Endothelial cell of umbilical vein (primary cell): ENCODE measurements at regions not wholly inside any gene's neighbourhood (a gene's known extent, or its start where the extent isn't known, plus 50 kb on each side); places are given as distances from the start of the nearest gene placed in this dataset.

Experiments used
- BruUV-seq: library from RNA; stranded (reverse); fragments of 400-500 nt; replicated peaks from 2 replicates; lab custom pipeline; 2021; lab: Mats Ljungman, UMichigan
- CTCF ChIA-PET: fragments of 300-600, 350-600 bp; sonication (Branson Sonifier 250); formaldehyde crosslinking; loops from one replicate; lab custom pipeline; 2021; ENCODE audit warnings: antibody characterized with exemption, inconsistent platforms; lab: Charles Lee
- POLR2A ChIA-PET: fragments of 300-600, 350-600 bp; sonication (Branson Sonifier 250); formaldehyde crosslinking; loops from one replicate; lab custom pipeline; 2021; ENCODE audit warnings: antibody characterized with exemption, inconsistent platforms; lab: Charles Lee
- DNase-seq: peaks from one replicate; pipeline ENCODE4 v3.0.0-alpha.2; 2011; ENCODE audit warnings: low read depth, low spot score
- FAIRE-seq: peaks from 2 replicates; lab custom pipeline; 2011; peaks lifted over from hg19 to GRCh38; lab: Jason Lieb, UNC
- H2AFZ ChIP-seq: 2 replicates; pipeline ENCODE4 v1.6.0; 2012; ENCODE audit warnings: low read depth, low read length, control low read depth, inconsistent platforms
- H3K27ac ChIP-seq: 2 replicates; pipeline ENCODE4 v1.5.1; 2011; ENCODE audit warnings: low read depth, mild to moderate bottlenecking, control low read depth, low read length, moderate library complexity; ENCODE audit not compliant: insufficient read depth
- H3K27me3 ChIP-seq, 2 experiments: 2 replicates each; pipeline versions ENCODE4 v1.6.0 to v1.6.1; 2011; ENCODE audit warnings: low read length in 2 of 2, mixed read lengths in 1 of 2; ENCODE audit not compliant: control insufficient read depth in 2 of 2, insufficient read depth in 2 of 2
- H3K36me3 ChIP-seq, 2 experiments: 2 replicates in 1 of 2; 3 replicates in 1 of 2; pipeline ENCODE4 v1.5.1; 2011; ENCODE audit warnings: low read length in 2 of 2, mild to moderate bottlenecking in 1 of 2, moderate library complexity in 1 of 2; ENCODE audit not compliant: control insufficient read depth in 2 of 2, insufficient read depth in 2 of 2; ENCODE audit errors: extremely low read depth in 1 of 2
- H3K4me1 ChIP-seq: 3 replicates; pipeline ENCODE4 v1.5.1; 2011; ENCODE audit warnings: mild to moderate bottlenecking, low read length; ENCODE audit not compliant: control insufficient read depth, insufficient read depth; ENCODE audit errors: extremely low read depth
- H3K4me2 ChIP-seq: 2 replicates; pipeline ENCODE4 v1.6.1; 2011; ENCODE audit warnings: low read length, control low read depth, mixed read lengths; ENCODE audit not compliant: insufficient read depth
- H3K4me3 ChIP-seq, 3 experiments: fragments of 200-600 bp in 1 of 3; sonication (generic), shearing (Covaris generic) in 1 of 3; replicated peaks in 1 of 3; 2 replicates each; pipeline ENCODE4 v1.5.1; 2011 to 2016; ENCODE audit warnings: control low read depth in 3 of 3, low read length in 3 of 3, mild to moderate bottlenecking in 2 of 3, inconsistent platforms in 1 of 3, low read depth in 1 of 3, moderate library complexity in 1 of 3; ENCODE audit not compliant: insufficient read depth in 1 of 3
- H3K79me2 ChIP-seq: 2 replicates; pipeline ENCODE4 v1.6.0; 2012; ENCODE audit warnings: low read length, inconsistent platforms; ENCODE audit not compliant: control insufficient read depth, insufficient read depth
- H3K9ac ChIP-seq: replicated peaks from 2 replicates; pipeline ENCODE3; 2011; ENCODE audit warnings: low read length, control low read depth; ENCODE audit not compliant: insufficient read depth; ENCODE audit errors: extremely low read depth
- H3K9me1 ChIP-seq: replicated peaks from 3 replicates; pipeline ENCODE4 v1.6.0; 2011; ENCODE audit warnings: mild to moderate bottlenecking, low read length; ENCODE audit not compliant: control insufficient read depth, insufficient read depth; ENCODE audit errors: extremely low read depth
- H3K9me3 ChIP-seq: replicated peaks from 2 replicates; pipeline ENCODE4 v1.5.1; 2012; ENCODE audit warnings: low read length, inconsistent platforms; ENCODE audit not compliant: control insufficient read depth, insufficient read depth
- H4K20me1 ChIP-seq: replicated peaks from 2 replicates; pipeline ENCODE3; 2011; ENCODE audit warnings: mild to moderate bottlenecking, low read length; ENCODE audit not compliant: control insufficient read depth, insufficient read depth; ENCODE audit errors: extremely low read depth
- EZH2 ChIP-seq: IDR thresholded peaks from 2 replicates; pipeline ENCODE4 v1.6.1; 2012; ENCODE audit warnings: borderline replicate concordance, low read depth, mild to moderate bottlenecking, moderate library complexity, low read length, inconsistent platforms; ENCODE audit not compliant: severe bottlenecking
- FOS ChIP-seq: IDR thresholded peaks from 2 replicates; pipeline ENCODE4 v1.6.1; 2011; ENCODE audit warnings: mild to moderate bottlenecking, low read length, moderate library complexity, borderline replicate concordance; ENCODE audit not compliant: insufficient read depth
- GATA2 ChIP-seq: IDR thresholded peaks from 2 replicates; pipeline ENCODE4 v1.7.0; 2011; ENCODE audit warnings: low read depth, mild to moderate bottlenecking, moderate library complexity, mixed read lengths, low read length; ENCODE audit not compliant: insufficient read length, insufficient read depth
- MYC ChIP-seq: IDR thresholded peaks from one replicate; pipeline ENCODE4 v1.6.1; 2011; ENCODE audit warnings: mild to moderate bottlenecking, low read depth, low read length
- POLR2AphosphoS5 ChIP-seq: IDR thresholded peaks from 2 replicates; pipeline ENCODE4 v1.6.1; 2012; ENCODE audit warnings: low read depth, mild to moderate bottlenecking, control low read depth, low read length, moderate library complexity; ENCODE audit not compliant: insufficient read depth
- dilution Hi-C: fragments of 300-500 bp; cut with MboI; formaldehyde crosslinking; loops from one replicate; pipeline ENCODE4 v1.15.0; 2019; ENCODE audit warnings: low sequenced_read_pairs; ENCODE audit not compliant: extremely low pct_ligation_motif_present
- intact Hi-C: fragments of 100-400 bp; cut with micrococcal nuclease; formaldehyde crosslinking; loops from one replicate; pipeline ENCODE4 v1.10.0; 2022
- TF ChIP-seq, protein P1 (sequence below), 2 donors: IDR thresholded peaks; 1 replicate in 1 of 2; 2 replicates in 1 of 2; pipeline ENCODE4 v1.5.1; 2011; ENCODE audit warnings: low read length in 2 of 2, mild to moderate bottlenecking in 2 of 2, moderate library complexity in 2 of 2, control low read depth in 1 of 2, inconsistent platforms in 1 of 2, low read depth in 1 of 2; ENCODE audit not compliant: insufficient read depth in 1 of 2; ENCODE audit errors: extremely low read depth in 1 of 2

DNA sequence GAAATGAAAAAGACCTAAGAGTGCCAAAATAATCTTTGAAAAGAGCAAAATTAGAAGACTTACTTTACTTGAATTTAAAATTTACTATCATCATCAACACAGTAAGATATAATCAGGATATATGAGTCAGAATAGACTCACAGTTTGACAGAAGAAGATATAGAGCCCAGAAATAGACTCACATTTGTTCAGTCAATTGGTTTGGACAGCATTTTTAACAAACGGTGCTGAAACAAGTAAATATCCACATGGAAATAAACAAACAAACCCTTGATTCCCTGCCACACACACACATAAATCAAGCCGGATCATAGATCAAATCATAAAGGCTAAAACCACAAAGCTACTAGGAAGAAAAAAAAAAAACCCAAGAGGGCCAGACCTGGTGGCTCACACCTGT, 291.1 kb downstream of the ADGRG6 start:
- Histone ChIP-seq H3K4me3 (no peak overlapping the region), H4K20me1 (no peaks in the 10 kb centered on the region), H3K79me2 (no peaks in the 10 kb centered on the region), H3K9me3 (no peaks in the 10 kb centered on the region), H3K9me1 (no peaks in the 10 kb centered on the region), H3K4me2 (no peak overlapping the region), H3K27ac (no peak overlapping the region), H2AFZ (no peak overlapping the region), H3K27me3 (peaks cover 2 to 5% of the 10 kb centered on the region in 2 experiments), H3K36me3 (no peaks in the 10 kb centered on the region), H3K4me1 (no peaks in the 10 kb centered on the region), H3K9ac (no peak overlapping the region)
- DNase-seq (no peak), FAIRE-seq (no peak)
- TF ChIP-seq, protein P1, sequence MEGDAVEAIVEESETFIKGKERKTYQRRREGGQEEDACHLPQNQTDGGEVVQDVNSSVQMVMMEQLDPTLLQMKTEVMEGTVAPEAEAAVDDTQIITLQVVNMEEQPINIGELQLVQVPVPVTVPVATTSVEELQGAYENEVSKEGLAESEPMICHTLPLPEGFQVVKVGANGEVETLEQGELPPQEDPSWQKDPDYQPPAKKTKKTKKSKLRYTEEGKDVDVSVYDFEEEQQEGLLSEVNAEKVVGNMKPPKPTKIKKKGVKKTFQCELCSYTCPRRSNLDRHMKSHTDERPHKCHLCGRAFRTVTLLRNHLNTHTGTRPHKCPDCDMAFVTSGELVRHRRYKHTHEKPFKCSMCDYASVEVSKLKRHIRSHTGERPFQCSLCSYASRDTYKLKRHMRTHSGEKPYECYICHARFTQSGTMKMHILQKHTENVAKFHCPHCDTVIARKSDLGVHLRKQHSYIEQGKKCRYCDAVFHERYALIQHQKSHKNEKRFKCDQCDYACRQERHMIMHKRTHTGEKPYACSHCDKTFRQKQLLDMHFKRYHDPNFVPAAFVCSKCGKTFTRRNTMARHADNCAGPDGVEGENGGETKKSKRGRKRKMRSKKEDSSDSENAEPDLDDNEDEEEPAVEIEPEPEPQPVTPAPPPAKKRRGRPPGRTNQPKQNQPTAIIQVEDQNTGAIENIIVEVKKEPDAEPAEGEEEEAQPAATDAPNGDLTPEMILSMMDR (IDR thresholded peaks at IDR 0.05; ENCODE audit: extremely low read depth in 1 of 2, insufficient read depth in 1 of 2, low read depth in 1 of 2, low read length in 2 of 2): no peak
- TF ChIP-seq FOS: peak; percentile 42
- CTCF ChIA-PET: interaction anchor here (0.7 kb wide), 1 partner anchor 118 kb away, joined by 3 read pairs; no protein-coding TSS in a partner anchor
- intact Hi-C loops (no loop called here), dilution Hi-C loops (no loop called here)
- BruUV-seq: no TSS peak
- POLR2A ChIA-PET: interaction anchor here (0.6 kb wide), 1 partner anchor 834 kb away, joined by 3 read pairs; no protein-coding TSS in a partner anchor

DNA sequence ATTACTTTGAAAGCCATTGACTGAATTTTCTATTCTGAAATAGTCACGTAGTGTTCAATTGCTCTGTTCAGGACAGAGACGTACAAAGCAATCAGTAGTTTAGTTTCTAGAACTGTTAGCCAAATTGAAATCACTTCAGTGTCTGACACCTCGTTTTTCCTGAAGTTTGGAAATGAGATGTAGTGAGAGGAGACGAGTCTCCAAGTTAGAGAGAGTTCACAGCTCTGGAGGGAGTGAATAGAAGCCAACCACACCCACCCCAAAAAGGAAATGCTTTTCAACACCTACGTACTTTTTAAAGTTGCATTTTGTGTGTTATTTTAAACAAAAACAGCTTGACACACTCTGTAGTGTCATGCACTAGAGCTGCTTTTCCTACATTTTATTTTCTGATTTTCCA, 296.0 kb downstream of the ADGRG6 start:
- CTCF ChIA-PET: interaction anchor here (1.1 kb wide), 1 partner anchor 21 kb away, joined by 3 read pairs; no protein-coding TSS in a partner anchor
- intact Hi-C loops: no loop called here

More for the DNA sequence above, 296.0 kb downstream of the ADGRG6 start:
- no peaks in the 10 kb centered on the region for H3K9me1 ChIP-seq
- H3K36me3 ChIP-seq: no peaks in the 10 kb centered on the region
- no peak for DNase-seq
- no peaks in the 10 kb centered on the region for H3K79me2 ChIP-seq
- dilution Hi-C loops: no loop called here
- H3K9ac ChIP-seq: no peak overlapping the region
- H3K4me3 ChIP-seq: no peak overlapping the region
- no peak overlapping the region for H3K27ac ChIP-seq
- TF ChIP-seq POLR2AphosphoS5: no peak
- no peak for TF ChIP-seq GATA2
- TF ChIP-seq, protein P1 (IDR thresholded peaks at IDR 0.05; ENCODE audit: extremely low read depth in 1 of 2, insufficient read depth in 1 of 2, low read depth in 1 of 2, low read length in 2 of 2): no peak
- no peak for TF ChIP-seq MYC
- no peak for TF ChIP-seq EZH2
- H3K27me3 ChIP-seq: peaks cover 2 to 5% of the 10 kb centered on the region in 2 experiments
- BruUV-seq: no TSS peak
- no peak for FAIRE-seq
- no peaks in the 10 kb centered on the region for H4K20me1 ChIP-seq
- H3K9me3 ChIP-seq: no peaks in the 10 kb centered on the region
- no peak overlapping the region for H3K4me2 ChIP-seq
- no peak overlapping the region for H2AFZ ChIP-seq
- POLR2A ChIA-PET: no interaction called here
- H3K4me1 ChIP-seq: no peaks in the 10 kb centered on the region
